IMR-90 (cell line): ENCODE measurements at regions not wholly inside any gene's neighbourhood (a gene's known extent, or its start where the extent isn't known, plus 50 kb on each side); places are given as distances from the start of the nearest gene placed in this dataset.

ENCODE experiments used
- ATAC-seq: fragments of 200-7000 bp; cut with Tn5 transposase; 2 replicates; pipeline ENCODE4 v1.9.1; 2020; ENCODE audit warnings: low read depth, mild to moderate bottlenecking, moderate library complexity
- BruUV-seq: library from RNA; stranded (reverse); fragments of 400-500 nt; replicated peaks from 2 replicates; lab custom pipeline; 2021; lab: Mats Ljungman, UMichigan
- CTCF ChIA-PET: fragments of 300-600 bp; formaldehyde crosslinking; extraction: SDS; loops from one replicate; lab custom pipeline; 2021; ENCODE audit warnings: antibody characterized with exemption; lab: Yijun Ruan, JAX
- POLR2A ChIA-PET: fragments of 300-600 bp; sonication (Branson Sonifier 250); formaldehyde crosslinking; loops from one replicate; lab custom pipeline; 2022; ENCODE audit warnings: antibody characterized with exemption; ENCODE audit not compliant: unreplicated experiment; lab: Charles Lee
- DNase-seq: peaks from one replicate; pipeline ENCODE4 v3.0.0; 2013
- H2AFZ ChIP-seq: replicated peaks from 2 replicates; pipeline ENCODE3; 2013; ENCODE audit warnings: low read length, mild to moderate bottlenecking; ENCODE audit not compliant: poor library complexity
- H2AK5ac ChIP-seq: 2 replicates; pipeline ENCODE4 v1.6.1; 2013; ENCODE audit warnings: low read depth, low read length, inconsistent platforms
- H2AK9ac ChIP-seq: replicated peaks from 2 replicates; pipeline ENCODE3; 2013; ENCODE audit warnings: mild to moderate bottlenecking, low read depth, low read length, moderate library complexity; ENCODE audit not compliant: poor library complexity
- H2BK120ac ChIP-seq: 2 replicates; pipeline ENCODE4 v1.6.1; 2013; ENCODE audit warnings: low read depth, low read length, inconsistent platforms
- H2BK15ac ChIP-seq: 3 replicates; pipeline ENCODE4 v1.6.1; 2013; ENCODE audit warnings: low read depth, low read length, inconsistent platforms
- H2BK20ac ChIP-seq: 2 replicates; pipeline ENCODE4 v1.6.1; 2013; ENCODE audit warnings: low read depth, mild to moderate bottlenecking, inconsistent platforms, low read length, moderate library complexity
- H2BK5ac ChIP-seq: 2 replicates; pipeline ENCODE4 v1.6.1; 2013; ENCODE audit warnings: mild to moderate bottlenecking, low read depth, low read length, inconsistent platforms; ENCODE audit not compliant: poor library complexity, severe bottlenecking
- H3K14ac ChIP-seq: replicated peaks from 2 replicates; pipeline ENCODE4 v1.6.1; 2013; ENCODE audit warnings: low read depth, low read length, inconsistent platforms
- H3K18ac ChIP-seq: 2 replicates; pipeline ENCODE4 v1.6.1; 2013; ENCODE audit warnings: low read depth, low read length, control low read depth
- H3K23ac ChIP-seq: 2 replicates; pipeline ENCODE4 v1.6.1; 2013; ENCODE audit warnings: low read depth, low read length, inconsistent platforms
- H3K27ac ChIP-seq: 2 replicates; pipeline ENCODE4 v1.5.1; 2013; ENCODE audit warnings: mild to moderate bottlenecking, control low read depth, low read length; ENCODE audit not compliant: insufficient read depth
- H3K27me3 ChIP-seq: 2 replicates; pipeline ENCODE4 v1.6.1; 2013; ENCODE audit warnings: low read length; ENCODE audit not compliant: control insufficient read depth, insufficient read depth
- H3K36me3 ChIP-seq: 2 replicates; pipeline ENCODE4 v1.6.1; 2013; ENCODE audit warnings: low read length, mixed read lengths; ENCODE audit not compliant: control insufficient read depth, insufficient read depth
- H3K4ac ChIP-seq: 2 replicates; pipeline ENCODE4 v1.6.1; 2013; ENCODE audit warnings: low read depth, low read length, inconsistent platforms
- H3K4me1 ChIP-seq: 2 replicates; pipeline ENCODE4 v1.6.1; 2013; ENCODE audit warnings: low read length, mixed read lengths; ENCODE audit not compliant: control insufficient read depth, insufficient read depth
- H3K4me2 ChIP-seq: 2 replicates; pipeline ENCODE4 v1.6.1; 2013; ENCODE audit warnings: low read depth, mild to moderate bottlenecking, control low read depth, low read length, moderate library complexity
- H3K4me3 ChIP-seq: 2 replicates; pipeline ENCODE4 v1.5.1; 2013; ENCODE audit warnings: low read depth, mild to moderate bottlenecking, control low read depth, low read length, moderate library complexity; ENCODE audit not compliant: insufficient read depth
- H3K56ac ChIP-seq: 2 replicates; pipeline ENCODE4 v1.6.1; 2013; ENCODE audit warnings: low read length, inconsistent platforms; ENCODE audit not compliant: insufficient read depth; ENCODE audit errors: extremely low read depth
- H3K79me1 ChIP-seq, 2 experiments: 2 replicates each; pipeline ENCODE4 v1.6.1; 2013; ENCODE audit warnings: low read length in 2 of 2, inconsistent platforms in 1 of 2, low read depth in 1 of 2
- H3K9ac ChIP-seq: 2 replicates; pipeline ENCODE4 v1.6.1; 2013; ENCODE audit warnings: low read depth, low read length, control low read depth
- H3K9me1 ChIP-seq: 2 replicates; pipeline ENCODE4 v1.6.1; 2013; ENCODE audit warnings: low read length, inconsistent platforms; ENCODE audit not compliant: insufficient read depth
- H3K9me3 ChIP-seq: 2 replicates; pipeline ENCODE4 v1.6.1; 2013; ENCODE audit warnings: low read length; ENCODE audit not compliant: control insufficient read depth, insufficient read depth
- H4K20me1 ChIP-seq: 2 replicates; pipeline ENCODE4 v1.6.1; 2013; ENCODE audit warnings: low read length, inconsistent platforms; ENCODE audit not compliant: insufficient read depth
- H4K5ac ChIP-seq: 2 replicates; pipeline ENCODE4 v1.6.1; 2013; ENCODE audit warnings: mild to moderate bottlenecking, low read depth, low read length, control low read depth
- H4K8ac ChIP-seq, 2 experiments: 2 replicates each; pipeline ENCODE4 v1.6.1; 2013; ENCODE audit warnings: low read depth in 2 of 2, low read length in 2 of 2, control low read depth in 1 of 2, inconsistent platforms in 1 of 2
- H4K91ac ChIP-seq: 2 replicates; pipeline ENCODE4 v1.6.1; 2013; ENCODE audit warnings: low read depth, low read length, inconsistent platforms; ENCODE audit not compliant: insufficient read depth
- BHLHE40 ChIP-seq: fragments of 150-350 bp; IDR thresholded peaks from 2 replicates; pipeline ENCODE4 v1.6.1; 2016; ENCODE audit warnings: mild to moderate bottlenecking, low read depth, low read length
- CEBPB ChIP-seq: IDR thresholded peaks from 2 replicates; pipeline ENCODE4 v1.6.1; 2012; ENCODE audit warnings: low read depth, low read length, improper control_type of control experiment
- CTCF ChIP-seq: conservative IDR thresholded peaks from 2 replicates; pipeline ENCODE4 v1.5.1; 2012; ENCODE audit warnings: mild to moderate bottlenecking, low read depth, low read length, improper control_type of control experiment
- MAFK ChIP-seq: IDR thresholded peaks from 2 replicates; pipeline ENCODE4 v1.6.1; 2012; ENCODE audit warnings: low read depth, low read length, improper control_type of control experiment
- MXI1 ChIP-seq: IDR thresholded peaks from 2 replicates; pipeline ENCODE4 v1.6.1; 2012; ENCODE audit warnings: low read depth, mild to moderate bottlenecking, low read length, moderate library complexity, borderline replicate concordance
- RAD21 ChIP-seq: IDR thresholded peaks from 2 replicates; pipeline ENCODE4 v1.6.1; 2012; ENCODE audit warnings: low read length, improper control_type of control experiment
- WGBS, 2 experiments: methylation state at CpG; one replicate each; pipeline versions ENCODE4 v1.1.5 to v1.1.7; 2013; ENCODE audit warnings: missing lambda C conversion rate in 2 of 2; ENCODE audit not compliant: insufficient read length in 1 of 2; ENCODE audit errors: extremely low coverage in 2 of 2; 5-methylcytosine and 5-hydroxymethylcytosine counted together
- dilution Hi-C: fragments of 300-500 bp; cut with HindIII; formaldehyde crosslinking; loops from one replicate; pipeline ENCODE4 v1.14.3; 2018; ENCODE audit warnings: low sequenced_read_pairs; ENCODE audit not compliant: unreplicated experiment
- in situ Hi-C: fragments of 300-500 bp; cut with MboI; formaldehyde crosslinking; loops from 3 replicates; pipeline ENCODE4 v1.14.3; 2019; ENCODE audit warnings: low sequenced_read_pairs, inconsistent platforms, mixed read lengths
- intact Hi-C: fragments of 100-400 bp; cut with micrococcal nuclease; formaldehyde crosslinking; loops from 2 replicates; pipeline ENCODE4 v1.10.0; 2022

- peak overlapping the region; percentile 71 for H4K91ac ChIP-seq
- no peaks in the 10 kb centered on the region for H3K27me3 ChIP-seq
- peak overlapping the region; percentile 58 for H3K27ac ChIP-seq
- peak overlapping the region; percentile 88; the same call in 1 of the 3 replicates for H2BK15ac ChIP-seq
- ChIA-PET CTCF (interaction anchor here (0.6 kb wide), 1 partner anchor 264 kb away, joined by 3 read pairs; no protein-coding TSS in a partner anchor), POLR2A (no interaction called here)
- H3K4ac ChIP-seq, result peak overlapping the region; percentile 85
- peak overlapping the region; percentile 78 for H2BK5ac ChIP-seq
- H2BK120ac ChIP-seq, result peak overlapping the region; percentile 88
- H2AFZ ChIP-seq, result peak overlapping the region; percentile 78
- DNase-seq (peak; percentile 82), ATAC-seq (peak; percentile 95)
- intact Hi-C loops, result no loop called here
- peak overlapping the region; percentile 75 to 79 for H4K8ac ChIP-seq
- no peak overlapping the region; the same call in 1 of the 2 replicates for H3K4me2 ChIP-seq
- H2BK20ac ChIP-seq, result peak overlapping the region; percentile 86
- peak overlapping the region; percentile 63; the same call in 1 of the 2 replicates for H2AK5ac ChIP-seq
- no TSS peak for BruUV-seq
- TF ChIP-seq CEBPB (peak; percentile 48; the same call in 1 of the 2 replicates), MXI1 (no peak), CTCF (0 out of 2 replicates have a peak, but pooled peaks have one; percentile 18), RAD21 (peak; percentile 30), BHLHE40 (no peak), MAFK (0 out of 2 replicates have a peak, but pooled peaks have one; percentile 7)
- WGBS, 2 experiments, result no CpG with 5 or more reads among the region's 8 CpGs
- in situ Hi-C loops, result no loop called here
- H3K4me3 ChIP-seq, result no peak overlapping the region
- H3K56ac ChIP-seq, result peak overlapping the region; percentile 32; the same call in 1 of the 2 replicates
- peak overlapping the region; percentile 39 for H3K23ac ChIP-seq
- peak overlapping the region; percentile 24; the same call in 1 of the 2 replicates for H3K18ac ChIP-seq
- H3K9ac ChIP-seq, result no peak overlapping the region
- no peak overlapping the region for H4K5ac ChIP-seq
- H2AK9ac ChIP-seq, result peak overlapping the region; percentile 45
- H3K14ac ChIP-seq, result peak overlapping the region; percentile 89
- dilution Hi-C loops, result no loop called here
- no peaks in the 10 kb centered on the region for H3K36me3 ChIP-seq
- H3K79me1 ChIP-seq, result no peaks in the 10 kb centered on the region
- peaks cover 3% of the 10 kb centered on the region; the same call in 1 of the 2 replicates for H3K9me1 ChIP-seq
- H3K4me1 ChIP-seq, result peaks cover 2% of the 10 kb centered on the region; the same call in 1 of the 2 replicates
- H3K9me3 ChIP-seq, result no peaks in the 10 kb centered on the region
- no peaks in the 10 kb centered on the region for H4K20me1 ChIP-seq
Measured at GRCh38 chr4:13966231-13967195, 339.0 kb upstream of the BOD1L1 start.
